Effector memory CD4-positive, alpha-beta T cell (primary cell): ENCODE measurements at regions not wholly inside any gene's neighbourhood (a gene's known extent, or its start where the extent isn't known, plus 50 kb on each side); places are given as distances from the start of the nearest gene placed in this dataset.
"Not testable (repeated sequence)": the region's sequence is repeated elsewhere in the genome, so short reads cannot be mapped to it uniquely, and the experiment has no call there.

Experiments
- DNase-seq, 3 donors: peaks; one replicate each; pipeline ENCODE4 v3.0.0-alpha.2; 2020
- H3K27ac ChIP-seq: 2 replicates; pipeline ENCODE4 v1.7.0; 2013; ENCODE audit warnings: mild to moderate bottlenecking, low read length, moderate library complexity; ENCODE audit not compliant: insufficient read depth, poor library complexity, severe bottlenecking
- H3K27me3 ChIP-seq: replicated peaks from 2 replicates; pipeline ENCODE4 v1.7.0; 2013; ENCODE audit warnings: mild to moderate bottlenecking, low read length; ENCODE audit not compliant: insufficient read depth, control insufficient read depth, poor library complexity, severe bottlenecking
- H3K36me3 ChIP-seq: 2 replicates; pipeline ENCODE4 v1.7.0; 2013; ENCODE audit warnings: mild to moderate bottlenecking, low read length, moderate library complexity; ENCODE audit not compliant: control insufficient read depth, insufficient read depth
- H3K4me1 ChIP-seq: 2 replicates; pipeline ENCODE4 v1.7.0; 2013; ENCODE audit warnings: low read length, mild to moderate bottlenecking; ENCODE audit not compliant: control insufficient read depth, insufficient read depth, poor library complexity, severe bottlenecking
- H3K4me3 ChIP-seq: 2 replicates; pipeline ENCODE4 v1.7.0; 2013; ENCODE audit warnings: low read length, low read depth, mild to moderate bottlenecking; ENCODE audit not compliant: insufficient read depth, poor library complexity, severe bottlenecking
- H3K9me3 ChIP-seq: 2 replicates; pipeline ENCODE4 v1.7.0; 2013; ENCODE audit warnings: mild to moderate bottlenecking, low read length, moderate library complexity; ENCODE audit not compliant: control insufficient read depth

DNA sequence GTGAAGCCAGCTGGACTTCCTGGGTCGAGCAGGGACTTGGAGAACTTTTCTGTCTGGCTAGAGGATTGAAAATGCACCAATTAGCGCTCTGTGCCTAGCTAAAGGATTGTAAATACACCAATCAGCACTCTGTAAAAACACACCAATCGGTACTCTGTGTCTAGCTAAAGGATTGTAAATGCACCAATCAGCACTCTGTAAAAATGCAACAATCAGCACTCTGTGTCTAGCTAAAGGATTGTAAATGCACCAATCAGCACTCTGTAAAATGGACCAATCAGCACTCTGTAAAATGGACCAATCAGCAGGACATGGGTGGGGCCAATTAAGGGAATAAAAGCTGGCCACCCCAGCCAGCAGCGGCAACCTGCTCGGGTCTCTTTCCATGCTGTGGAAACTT lies 97.3 kb upstream of the GALNT15 start:
- H3K36me3 ChIP-seq, H3K4me3 ChIP-seq, DNase-seq, H3K9me3 ChIP-seq, H3K27ac ChIP-seq, H3K4me1 ChIP-seq, H3K27me3 ChIP-seq: not testable (repeated sequence)

DNA sequence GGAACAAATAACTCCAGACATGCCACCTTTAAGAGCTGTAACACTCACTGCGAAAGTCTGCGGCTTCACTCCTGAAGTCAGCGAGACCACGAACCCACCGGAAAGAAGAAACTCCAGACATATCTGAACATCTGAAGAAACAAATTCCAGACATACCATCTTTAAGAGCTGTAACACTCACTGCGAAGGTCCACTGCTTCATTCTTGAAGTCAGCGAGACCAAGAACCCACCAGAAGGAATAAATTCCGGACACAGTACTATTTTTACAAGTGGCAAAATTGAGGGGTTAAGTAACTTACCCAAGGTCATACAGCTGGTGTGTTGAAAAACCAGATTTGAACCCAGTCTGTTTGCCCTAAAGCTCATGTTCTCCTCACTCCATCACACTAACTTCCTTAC lies 96.8 kb upstream of the GALNT15 start:
- not testable (repeated sequence) for H3K4me3 ChIP-seq, H3K27ac ChIP-seq, DNase-seq, H3K9me3 ChIP-seq, H3K36me3 ChIP-seq, H3K4me1 ChIP-seq, H3K27me3 ChIP-seq

DNA sequence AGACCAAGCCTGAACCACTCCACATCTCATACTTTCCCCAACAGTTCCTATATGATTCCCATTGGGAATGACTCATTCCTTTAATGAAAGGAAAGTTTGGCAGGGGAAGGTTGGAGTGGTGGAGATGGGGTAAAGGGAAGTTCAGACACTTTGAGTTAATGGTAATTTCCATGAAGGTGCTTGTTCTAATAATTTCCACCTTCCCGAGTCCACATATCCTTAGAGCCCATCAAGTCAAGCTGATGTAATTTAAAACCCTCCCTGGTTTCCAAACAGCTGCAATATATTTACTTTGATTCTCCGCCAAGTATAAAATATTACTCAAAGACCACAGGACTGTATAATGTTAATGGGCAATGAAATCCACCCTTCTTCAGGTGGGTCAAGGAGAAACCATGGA lies 95.0 kb upstream of the GALNT15 start:
- H3K27ac ChIP-seq: no peak overlapping the region
- no peaks in the 10 kb centered on the region for H3K27me3 ChIP-seq
- no peaks in the 10 kb centered on the region for H3K36me3 ChIP-seq
- H3K4me3 ChIP-seq: no peak overlapping the region
- DNase-seq: no peak
- no peaks in the 10 kb centered on the region for H3K9me3 ChIP-seq
- no peaks in the 10 kb centered on the region for H3K4me1 ChIP-seq

DNA sequence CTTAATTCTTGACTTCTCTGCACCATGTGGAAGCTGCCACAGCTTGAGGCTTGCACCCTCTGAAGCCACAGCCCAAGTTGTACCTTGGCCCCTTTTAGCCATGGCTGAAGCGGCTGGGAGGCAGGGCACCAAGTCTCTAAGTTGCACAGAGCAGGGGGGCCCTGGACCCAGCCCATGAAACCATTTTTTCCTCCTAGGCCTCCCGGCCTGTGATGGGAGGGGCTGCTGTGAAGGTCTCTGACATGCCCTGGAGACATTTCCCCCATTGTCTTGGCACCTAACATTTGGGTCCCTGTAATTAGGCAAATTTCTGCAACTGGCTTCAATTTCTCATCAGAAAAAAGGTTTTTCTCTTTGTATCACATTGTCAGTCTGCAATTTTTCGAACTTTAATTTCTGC lies 92.8 kb upstream of the GALNT15 start:
- Histone ChIP-seq H3K36me3 (no peaks in the 10 kb centered on the region), H3K4me3 (no peak overlapping the region), H3K4me1 (no peaks in the 10 kb centered on the region), H3K27ac (no peak overlapping the region), H3K27me3 (no peaks in the 10 kb centered on the region), H3K9me3 (no peaks in the 10 kb centered on the region)
- no peak for DNase-seq

DNA sequence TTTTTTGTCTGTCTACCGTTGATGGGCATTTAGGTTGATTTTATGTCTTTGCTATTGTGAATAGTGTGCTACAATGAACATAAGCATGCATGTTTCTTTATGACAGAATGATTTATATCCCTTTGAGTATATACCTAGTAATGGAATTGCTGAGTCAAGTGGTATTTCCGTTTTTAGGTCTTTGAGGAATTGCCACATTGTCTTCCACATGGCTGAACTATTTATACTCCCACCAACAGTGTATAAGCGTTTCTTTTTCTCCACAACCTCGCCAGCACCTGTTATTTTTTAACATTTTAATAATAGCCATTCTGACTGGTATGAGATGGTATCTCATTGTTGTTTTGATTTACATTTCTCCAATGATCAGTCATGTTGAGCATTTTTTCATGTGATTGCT lies 89.6 kb upstream of the GALNT15 start:
- Histone ChIP-seq H3K27me3 (no peaks in the 10 kb centered on the region), H3K4me3 (no peak overlapping the region), H3K36me3 (no peaks in the 10 kb centered on the region), H3K4me1 (no peaks in the 10 kb centered on the region), H3K9me3 (no peaks in the 10 kb centered on the region), H3K27ac (no peak overlapping the region)
- DNase-seq: no peak

DNA sequence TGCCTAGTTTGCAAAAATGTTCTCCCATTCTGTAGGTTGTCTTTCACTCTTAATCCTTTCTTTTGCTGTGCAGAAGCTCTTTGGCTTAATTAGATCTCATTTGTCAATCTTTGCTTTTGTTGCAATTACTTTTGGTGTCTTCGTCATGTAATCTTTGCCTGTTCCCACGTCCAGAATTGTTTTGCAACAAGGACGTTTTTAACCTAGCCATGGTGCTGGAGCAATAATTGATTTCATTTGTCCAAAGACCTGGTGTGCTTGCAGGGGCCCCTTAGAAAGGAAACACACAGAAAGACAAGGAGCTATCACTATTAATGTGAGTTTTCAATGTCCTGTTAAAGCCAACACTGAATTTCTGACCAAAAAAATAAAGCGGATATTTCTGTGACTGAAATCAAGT lies 89.1 kb upstream of the GALNT15 start:
- H3K9me3 ChIP-seq: no peaks in the 10 kb centered on the region
- no peak overlapping the region for H3K27ac ChIP-seq
- no peaks in the 10 kb centered on the region for H3K36me3 ChIP-seq
- H3K4me1 ChIP-seq: no peaks in the 10 kb centered on the region
- H3K27me3 ChIP-seq: no peaks in the 10 kb centered on the region
- DNase-seq: no peak
- no peak overlapping the region for H3K4me3 ChIP-seq

DNA sequence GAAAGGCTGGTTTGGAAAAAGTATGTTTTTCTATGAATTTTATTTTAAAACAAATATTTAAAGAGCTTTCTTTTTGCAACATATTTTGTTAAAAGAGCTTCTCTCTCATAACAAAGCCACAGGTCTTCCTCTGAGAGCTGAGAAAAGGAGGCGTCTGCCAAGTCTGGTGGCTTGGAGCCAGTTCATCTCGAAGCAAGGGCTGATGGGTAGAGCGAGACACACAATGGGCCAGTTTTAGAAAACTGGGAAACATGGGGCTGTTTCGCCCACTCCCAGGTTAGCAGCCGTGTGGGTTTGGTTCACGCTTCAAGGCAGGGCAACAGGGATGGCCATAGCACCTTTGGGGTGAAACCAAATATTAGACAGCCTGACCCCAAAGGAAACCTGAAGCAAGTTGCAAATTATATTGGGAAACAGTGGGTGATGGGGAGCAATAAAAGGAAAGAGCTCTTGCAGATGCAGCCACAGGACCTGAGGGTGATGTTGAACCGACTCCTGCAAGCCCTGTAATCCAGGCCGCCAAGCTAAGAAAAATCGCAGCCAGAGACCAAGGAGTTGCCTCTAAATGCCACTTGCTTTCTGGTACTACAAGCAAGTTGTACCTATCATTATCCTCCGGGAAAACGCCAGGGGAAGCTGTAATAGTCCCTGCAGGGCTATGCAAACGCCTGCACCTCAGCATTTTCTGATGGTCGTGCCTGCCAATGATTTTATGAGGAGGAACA lies 88.4 kb upstream of the GALNT15 start:
- H3K27ac ChIP-seq: no peak overlapping the region
- no peak overlapping the region for H3K4me3 ChIP-seq
- H3K4me1 ChIP-seq: no peaks in the 10 kb centered on the region
- H3K36me3 ChIP-seq: no peaks in the 10 kb centered on the region
- no peak for DNase-seq
- no peaks in the 10 kb centered on the region for H3K9me3 ChIP-seq
- no peaks in the 10 kb centered on the region for H3K27me3 ChIP-seq

DNA sequence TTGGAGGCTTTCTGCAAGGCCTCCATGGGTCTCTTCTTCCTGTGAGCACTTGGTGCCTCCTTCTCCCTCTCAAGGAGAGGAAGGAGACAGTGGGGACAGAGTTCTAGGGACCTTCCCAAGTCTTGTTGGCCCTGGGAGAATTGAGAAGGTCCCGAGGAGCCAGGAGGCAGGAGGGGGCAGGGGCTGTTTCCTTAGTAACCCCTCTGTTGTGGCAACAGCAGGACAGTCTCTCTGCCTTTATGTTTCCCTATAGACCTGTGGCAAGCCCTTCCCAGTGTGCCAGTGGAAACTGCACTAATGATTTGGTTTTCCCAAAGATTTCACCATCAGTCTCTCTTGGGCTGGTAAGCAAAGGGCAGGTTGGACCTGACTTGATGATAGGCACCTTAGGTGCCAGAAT lies 87.8 kb upstream of the GALNT15 start:
- Histone ChIP-seq H3K4me3 (no peak overlapping the region), H3K4me1 (no peaks in the 10 kb centered on the region), H3K27ac (no peak overlapping the region), H3K27me3 (no peaks in the 10 kb centered on the region), H3K36me3 (no peaks in the 10 kb centered on the region), H3K9me3 (no peaks in the 10 kb centered on the region)
- no peak for DNase-seq

DNA sequence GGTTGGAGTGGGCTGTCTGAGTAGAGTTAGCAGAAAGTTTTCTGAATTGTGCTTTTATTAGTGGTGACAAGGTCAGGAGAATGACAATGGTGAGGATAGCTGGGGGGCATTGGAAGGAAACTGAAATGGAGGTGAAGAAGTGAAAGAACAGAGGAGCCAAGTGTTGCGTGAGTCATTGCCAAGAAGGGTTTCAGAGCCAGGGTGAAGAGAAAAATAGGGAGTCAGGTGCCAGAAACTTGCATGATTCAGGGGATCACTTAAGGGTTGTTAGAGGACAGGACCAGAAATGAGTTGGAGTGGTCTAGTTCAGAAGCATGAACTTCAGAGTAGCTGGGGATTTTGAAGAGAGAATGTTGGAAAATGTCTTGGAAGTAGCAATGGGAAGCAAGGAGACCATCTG lies 86.0 kb upstream of the GALNT15 start:
- no peaks in the 10 kb centered on the region for H3K36me3 ChIP-seq
- no peaks in the 10 kb centered on the region for H3K4me1 ChIP-seq
- no peak overlapping the region for H3K27ac ChIP-seq
- H3K4me3 ChIP-seq: no peak overlapping the region
- DNase-seq: no peak
- H3K27me3 ChIP-seq: no peaks in the 10 kb centered on the region
- no peaks in the 10 kb centered on the region for H3K9me3 ChIP-seq

DNA sequence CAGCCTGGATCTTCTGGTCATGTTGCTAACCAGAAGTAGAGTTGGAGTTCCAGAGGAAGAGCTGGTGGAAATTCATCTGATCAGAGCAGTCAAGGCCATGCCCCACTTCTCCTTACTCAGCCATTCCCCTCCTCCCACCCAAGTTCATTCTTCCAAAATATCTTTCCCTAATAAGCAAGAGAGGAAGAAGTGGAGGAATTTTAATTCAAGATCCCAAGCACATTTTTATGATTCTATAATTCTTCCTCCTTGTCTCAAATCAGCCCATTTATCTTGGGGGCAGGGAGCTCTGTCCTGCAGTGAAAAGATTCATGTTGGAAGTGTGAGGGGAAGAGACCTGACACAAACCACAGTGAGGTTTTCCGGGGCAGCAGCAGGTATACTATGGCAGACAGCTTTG lies 85.0 kb upstream of the GALNT15 start:
- H3K4me3 ChIP-seq: no peak overlapping the region
- H3K27me3 ChIP-seq: no peaks in the 10 kb centered on the region
- H3K9me3 ChIP-seq: no peaks in the 10 kb centered on the region
- H3K27ac ChIP-seq: no peak overlapping the region
- no peaks in the 10 kb centered on the region for H3K4me1 ChIP-seq
- DNase-seq: no peak
- H3K36me3 ChIP-seq: no peaks in the 10 kb centered on the region
